Neural progenitor cell (in vitro differentiated cells): ENCODE measurements at regions not wholly inside any gene's neighbourhood (a gene's known extent, or its start where the extent isn't known, plus 50 kb on each side); places are given as distances from the start of the nearest gene placed in this dataset.

Source experiments
- DNase-seq: peaks from one replicate; pipeline ENCODE4 v3.0.0-alpha.2; 2016; ENCODE audit warnings: low spot score
- H2AFZ ChIP-seq: fragments of 200-600 bp; sonication (generic); replicated peaks from 2 replicates; pipeline ENCODE4 v1.6.1; 2016; ENCODE audit warnings: antibody characterized with exemption
- H3F3A ChIP-seq: fragments of 200-600 bp; sonication (generic); 2 replicates; pipeline ENCODE4 v1.6.1; 2016; ENCODE audit warnings: antibody characterized with exemption, low read depth
- H3K27ac ChIP-seq: fragments of 200-600 bp; sonication (generic); 2 replicates; pipeline ENCODE4 v1.5.1; 2016; ENCODE audit warnings: mild to moderate bottlenecking
- H3K27me3 ChIP-seq: fragments of 200-600 bp; sonication (generic); 2 replicates; pipeline ENCODE4 v1.6.1; 2016; ENCODE audit warnings: mild to moderate bottlenecking, moderate library complexity
- H3K36me3 ChIP-seq: fragments of 200-600 bp; sonication (generic); 2 replicates; pipeline ENCODE4 v1.5.1; 2016
- H3K4me1 ChIP-seq: fragments of 200-600 bp; sonication (generic); 2 replicates; pipeline ENCODE4 v1.6.1; 2016; ENCODE audit warnings: mixed run types
- H3K4me2 ChIP-seq: fragments of 200-600 bp; sonication (generic); 2 replicates; pipeline ENCODE4 v1.6.1; 2016
- H3K4me3 ChIP-seq: fragments of 200-600 bp; sonication (generic); 2 replicates; pipeline ENCODE4 v1.5.1; 2016
- H3K79me2 ChIP-seq: fragments of 200-600 bp; sonication (generic); 2 replicates; pipeline ENCODE4 v1.6.1; 2016; ENCODE audit warnings: low read depth
- H3K9ac ChIP-seq: fragments of 200-600 bp; sonication (generic); 2 replicates; pipeline ENCODE4 v1.6.1; 2016
- H3K9me3 ChIP-seq: fragments of 200-600 bp; sonication (generic); 2 replicates; pipeline ENCODE4 v1.5.1; 2016; ENCODE audit warnings: low read depth
- H4K20me1 ChIP-seq: fragments of 200-600 bp; sonication (generic); 2 replicates; pipeline ENCODE4 v1.6.1; 2016; ENCODE audit warnings: low read depth
- H3K27ac Mint-ChIP-seq: 3 replicates; pipeline ENCODE4 v1.8.0; 2021; ENCODE audit warnings: mixed read lengths
- H3K27me3 Mint-ChIP-seq: 2 replicates; pipeline ENCODE4 v1.8.0; 2022; ENCODE audit warnings: low read depth, mild to moderate bottlenecking, inconsistent platforms, moderate library complexity, mixed read lengths; ENCODE audit not compliant: insufficient read depth
- H3K36me3 Mint-ChIP-seq: 3 replicates; pipeline ENCODE4 v1.8.0; 2021; ENCODE audit warnings: mixed read lengths
- H3K4me1 Mint-ChIP-seq: 3 replicates; pipeline ENCODE4 v1.8.0; 2021; ENCODE audit warnings: mixed read lengths
- H3K4me3 Mint-ChIP-seq: 3 replicates; pipeline ENCODE4 v1.8.0; 2021; ENCODE audit warnings: mild to moderate bottlenecking, moderate library complexity, mixed read lengths
- H3K9me3 Mint-ChIP-seq: 3 replicates; pipeline ENCODE4 v1.8.0; 2020; ENCODE audit warnings: mixed read lengths
- CTCF ChIP-seq: fragments of 200-600 bp; sonication (generic); IDR thresholded peaks from 2 replicates; pipeline ENCODE4 v1.5.1; 2017; ENCODE audit warnings: antibody characterized with exemption, mild to moderate bottlenecking
- EZH2 ChIP-seq: fragments of 200-600 bp; sonication (generic); IDR thresholded peaks from 2 replicates; pipeline ENCODE4 v1.6.1; 2017; ENCODE audit warnings: antibody characterized with exemption, mild to moderate bottlenecking, moderate library complexity
- EZH2phosphoT487 ChIP-seq: fragments of 200-600 bp; sonication (generic); IDR thresholded peaks from 2 replicates; pipeline ENCODE4 v1.6.1; 2017; ENCODE audit warnings: antibody characterized with exemption

GRCh38 chr14:82414853-82415539, 881.3 kb upstream of the SEL1L start:
- H3K27me3 Mint-ChIP-seq = peaks cover 8% of the 10 kb centered on the region
- no peak overlapping the region for H3K9ac ChIP-seq
- H3K36me3 ChIP-seq = no peaks in the 10 kb centered on the region
- H3F3A ChIP-seq = no peaks in the 10 kb centered on the region
- H3K9me3 ChIP-seq = no peaks in the 10 kb centered on the region
- no peak overlapping the region for H2AFZ ChIP-seq
- no peak overlapping the region for H3K27ac ChIP-seq
- H3K4me1 Mint-ChIP-seq = no peaks in the 10 kb centered on the region
- peaks cover 10% of the 10 kb centered on the region for H3K9me3 Mint-ChIP-seq
- no peaks in the 10 kb centered on the region for H3K79me2 ChIP-seq
- no peaks in the 10 kb centered on the region for H4K20me1 ChIP-seq
- DNase-seq = no peak
- H3K27ac Mint-ChIP-seq = no peak overlapping the region
- TF ChIP-seq EZH2 (no peak), CTCF (no peak), EZH2phosphoT487 (no peak)
- H3K4me2 ChIP-seq = no peak overlapping the region
- H3K4me3 Mint-ChIP-seq = no peak overlapping the region
- no peaks in the 10 kb centered on the region for H3K27me3 ChIP-seq
- no peaks in the 10 kb centered on the region for H3K4me1 ChIP-seq
- H3K4me3 ChIP-seq = no peak overlapping the region
- H3K36me3 Mint-ChIP-seq = peaks cover 1% of the 10 kb centered on the region

DNA sequence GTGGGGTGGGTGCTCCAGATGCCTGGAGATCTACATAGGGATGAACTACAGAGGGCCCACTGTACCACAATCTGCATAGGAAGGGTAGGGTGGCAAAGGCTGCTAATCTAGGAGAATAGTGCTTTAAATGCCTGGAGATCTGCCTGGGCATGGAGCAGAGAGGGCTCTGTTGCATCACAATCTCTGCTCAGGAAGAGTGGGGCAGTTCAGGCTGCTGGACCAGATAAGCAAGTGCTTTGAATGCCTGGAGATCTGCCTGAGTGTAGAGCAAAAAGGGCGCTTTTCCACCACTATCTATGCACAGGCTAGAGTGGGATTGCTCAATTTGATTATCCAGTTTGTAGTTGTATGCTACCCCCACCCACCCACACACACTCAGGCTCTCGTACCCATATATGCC, 886.3 kb upstream of the SEL1L start:
- H2AFZ ChIP-seq = no peak overlapping the region
- H3K27me3 Mint-ChIP-seq = peaks cover 6% of the 10 kb centered on the region

GRCh38 chr14:82420871-82421270, 887.2 kb upstream of the SEL1L start:
- no peaks in the 10 kb centered on the region for H3K9me3 ChIP-seq
- H3K79me2 ChIP-seq = no peaks in the 10 kb centered on the region
- H3K4me1 ChIP-seq = no peaks in the 10 kb centered on the region
- Mint-ChIP-seq H3K9me3 (peaks cover 10% of the 10 kb centered on the region), H3K27ac (no peak overlapping the region), H3K4me3 (no peak overlapping the region), H3K36me3 (peaks cover 1% of the 10 kb centered on the region), H3K4me1 (no peaks in the 10 kb centered on the region), H3K27me3 (peaks cover 6% of the 10 kb centered on the region)
- DNase-seq = no peak
- no peaks in the 10 kb centered on the region for H3K36me3 ChIP-seq
- no peak overlapping the region for H3K27ac ChIP-seq
- H3K9ac ChIP-seq = no peak overlapping the region
- H3K4me3 ChIP-seq = no peak overlapping the region
- no peak overlapping the region for H3K4me2 ChIP-seq
- no peaks in the 10 kb centered on the region for H4K20me1 ChIP-seq
- no peaks in the 10 kb centered on the region for H3K27me3 ChIP-seq
- H2AFZ ChIP-seq = no peak overlapping the region
- H3F3A ChIP-seq = no peaks in the 10 kb centered on the region
- TF ChIP-seq EZH2phosphoT487 (no peak), EZH2 (no peak), CTCF (no peak)

More for the DNA sequence above, 886.3 kb upstream of the SEL1L start:
- H3K36me3 ChIP-seq = no peaks in the 10 kb centered on the region
- Mint-ChIP-seq H3K9me3 (peaks cover 10% of the 10 kb centered on the region), H3K27ac (no peak overlapping the region), H3K4me1 (no peaks in the 10 kb centered on the region), H3K4me3 (no peak overlapping the region), H3K36me3 (peaks cover 1% of the 10 kb centered on the region)
- H3K4me1 ChIP-seq = no peaks in the 10 kb centered on the region
- H3K79me2 ChIP-seq = no peaks in the 10 kb centered on the region
- H3F3A ChIP-seq = no peaks in the 10 kb centered on the region
- H3K27ac ChIP-seq = no peak overlapping the region
- H3K27me3 ChIP-seq = no peaks in the 10 kb centered on the region
- H4K20me1 ChIP-seq = no peaks in the 10 kb centered on the region
- H3K4me3 ChIP-seq = no peak overlapping the region
- no peak overlapping the region for H3K4me2 ChIP-seq
- no peaks in the 10 kb centered on the region for H3K9me3 ChIP-seq
- H3K9ac ChIP-seq = no peak overlapping the region
- no peak for DNase-seq
- TF ChIP-seq CTCF (no peak), EZH2 (no peak), EZH2phosphoT487 (no peak)
